ENCODE measurements at regions not wholly inside any gene's neighbourhood (a gene's known extent, or its start where the extent isn't known, plus 50 kb on each side); places are given as distances from the start of the nearest gene placed in this dataset.
"Not testable (repeated sequence)": the region's sequence is repeated elsewhere in the genome, so short reads cannot be mapped to it uniquely, and the experiment has no call there.

- TF ChIP-seq, protein P1, sequence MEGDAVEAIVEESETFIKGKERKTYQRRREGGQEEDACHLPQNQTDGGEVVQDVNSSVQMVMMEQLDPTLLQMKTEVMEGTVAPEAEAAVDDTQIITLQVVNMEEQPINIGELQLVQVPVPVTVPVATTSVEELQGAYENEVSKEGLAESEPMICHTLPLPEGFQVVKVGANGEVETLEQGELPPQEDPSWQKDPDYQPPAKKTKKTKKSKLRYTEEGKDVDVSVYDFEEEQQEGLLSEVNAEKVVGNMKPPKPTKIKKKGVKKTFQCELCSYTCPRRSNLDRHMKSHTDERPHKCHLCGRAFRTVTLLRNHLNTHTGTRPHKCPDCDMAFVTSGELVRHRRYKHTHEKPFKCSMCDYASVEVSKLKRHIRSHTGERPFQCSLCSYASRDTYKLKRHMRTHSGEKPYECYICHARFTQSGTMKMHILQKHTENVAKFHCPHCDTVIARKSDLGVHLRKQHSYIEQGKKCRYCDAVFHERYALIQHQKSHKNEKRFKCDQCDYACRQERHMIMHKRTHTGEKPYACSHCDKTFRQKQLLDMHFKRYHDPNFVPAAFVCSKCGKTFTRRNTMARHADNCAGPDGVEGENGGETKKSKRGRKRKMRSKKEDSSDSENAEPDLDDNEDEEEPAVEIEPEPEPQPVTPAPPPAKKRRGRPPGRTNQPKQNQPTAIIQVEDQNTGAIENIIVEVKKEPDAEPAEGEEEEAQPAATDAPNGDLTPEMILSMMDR (IDR thresholded peaks at IDR 0.05; ENCODE audit: low read depth, low read length): no peak
- no peak for DNase-seq (ENCODE audit: extremely low read depth, low read depth)
These were observed 1969.3 kb downstream of the PCDH7 start for GRCh38 chr4:32689518-32689917.

- no peak for DNase-seq (ENCODE audit: extremely low read depth, low read depth)
- TF ChIP-seq, protein P1 (IDR thresholded peaks at IDR 0.05; ENCODE audit: low read depth, low read length): no peak
These were observed 1977.2 kb downstream of the PCDH7 start for GRCh38 chr4:32697281-32697814.

- TF ChIP-seq, protein P1 (IDR thresholded peaks at IDR 0.05; ENCODE audit: low read depth, low read length): no peak
- no peak for DNase-seq (ENCODE audit: extremely low read depth, low read depth)
These were observed 1980.7 kb downstream of the PCDH7 start for GRCh38 chr4:32700838-32701237.

- TF ChIP-seq, protein P1 (IDR thresholded peaks at IDR 0.05; ENCODE audit: low read depth, low read length): no peak
- no peak for DNase-seq (ENCODE audit: extremely low read depth, low read depth)
These were observed 1986.7 kb downstream of the PCDH7 start for GRCh38 chr4:32706893-32707292.

DNA sequence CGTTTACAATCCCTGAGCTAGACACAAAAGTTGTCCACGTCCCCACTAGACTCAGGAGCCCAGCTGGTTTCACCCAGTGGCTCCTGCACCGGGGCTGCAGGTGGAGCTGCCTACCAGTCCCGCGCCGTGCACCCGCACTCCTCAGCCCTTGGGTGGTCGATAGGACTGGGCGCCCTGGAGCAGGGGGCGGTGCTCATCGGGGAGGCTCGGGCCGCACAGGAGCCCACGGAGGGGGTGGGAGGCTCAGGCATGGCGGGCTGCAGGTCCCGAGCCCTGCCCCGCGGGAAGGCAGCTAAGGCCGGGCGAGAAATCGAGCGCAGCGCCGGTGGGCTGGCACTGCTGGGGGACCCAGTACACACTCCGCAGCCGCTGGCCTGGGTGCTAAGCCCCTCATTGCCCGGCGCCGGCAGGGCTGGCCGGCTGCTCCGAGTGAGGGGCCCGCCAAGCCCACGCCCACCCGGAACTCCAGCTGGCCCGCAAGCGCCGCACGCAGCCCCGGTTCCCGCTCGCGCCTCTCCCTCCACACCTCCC is 1996.0 kb downstream of the PCDH7 start:
- DNase-seq (ENCODE audit: extremely low read depth, low read depth): not testable (repeated sequence)

DNA sequence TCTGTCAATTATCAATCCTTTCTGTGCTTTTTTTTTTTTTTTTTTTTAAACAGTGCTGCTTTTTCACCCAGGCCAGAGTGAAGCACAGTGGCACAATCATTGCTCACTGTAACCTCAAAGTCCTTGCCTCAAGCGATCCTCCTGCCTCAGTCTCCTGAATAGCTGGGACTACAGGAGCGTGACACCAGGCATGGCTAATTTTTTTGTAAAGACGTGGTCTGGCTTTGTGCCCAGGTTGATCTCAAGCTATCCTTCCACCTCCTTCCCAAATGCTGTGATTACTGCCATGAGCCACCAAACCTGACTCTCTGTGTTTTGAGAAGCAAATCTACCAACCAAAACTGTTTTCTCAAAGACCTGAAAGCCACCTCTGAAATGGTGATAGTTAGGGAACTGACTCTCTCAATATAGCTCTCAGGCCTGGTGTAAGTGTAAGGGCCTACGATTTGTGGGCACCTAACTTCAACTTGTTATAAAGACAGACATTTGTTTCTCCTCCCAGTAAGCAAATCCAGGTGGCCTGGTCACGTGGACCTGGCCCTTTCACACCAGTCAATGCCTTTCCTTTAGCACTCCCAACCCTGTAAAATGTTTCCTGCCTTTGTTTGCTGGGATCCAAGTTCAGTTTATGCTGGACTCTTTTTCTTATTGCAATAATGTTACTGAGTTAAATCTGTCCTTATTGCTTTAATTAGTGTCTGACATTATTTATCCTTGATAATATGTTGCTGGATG is 2015.9 kb downstream of the PCDH7 start:
- TF ChIP-seq, protein P1 (IDR thresholded peaks at IDR 0.05; ENCODE audit: low read depth, low read length): no peak
- DNase-seq (ENCODE audit: extremely low read depth, low read depth): no peak

GRCh38 chr4:32744211-32744610 is 2024.0 kb downstream of the PCDH7 start:
- TF ChIP-seq, protein P1 (IDR thresholded peaks at IDR 0.05; ENCODE audit: low read depth, low read length): no peak
- no peak for DNase-seq (ENCODE audit: extremely low read depth, low read depth)
